B cell (primary cell): ENCODE measurements at regions not wholly inside any gene's neighbourhood (a gene's known extent, or its start where the extent isn't known, plus 50 kb on each side); places are given as distances from the start of the nearest gene placed in this dataset.

Experiments
- EZH2 ChIP-seq: IDR thresholded peaks from 2 replicates; pipeline ENCODE4 v1.6.1; 2012; ENCODE audit warnings: borderline replicate concordance, low read depth, mild to moderate bottlenecking, moderate library complexity, low read length; ENCODE audit not compliant: insufficient read depth, poor library complexity, severe bottlenecking
- TF ChIP-seq, protein P1 (sequence below): fragments of 200-600 bp; IDR thresholded peaks from one replicate; pipeline ENCODE4 v1.8.0; 2022; ENCODE audit warnings: antibody characterized with exemption, mild to moderate bottlenecking

GRCh38 chr6:163984124-163984936 lies 569.8 kb downstream of the QKI start:
- TF ChIP-seq, protein P1, sequence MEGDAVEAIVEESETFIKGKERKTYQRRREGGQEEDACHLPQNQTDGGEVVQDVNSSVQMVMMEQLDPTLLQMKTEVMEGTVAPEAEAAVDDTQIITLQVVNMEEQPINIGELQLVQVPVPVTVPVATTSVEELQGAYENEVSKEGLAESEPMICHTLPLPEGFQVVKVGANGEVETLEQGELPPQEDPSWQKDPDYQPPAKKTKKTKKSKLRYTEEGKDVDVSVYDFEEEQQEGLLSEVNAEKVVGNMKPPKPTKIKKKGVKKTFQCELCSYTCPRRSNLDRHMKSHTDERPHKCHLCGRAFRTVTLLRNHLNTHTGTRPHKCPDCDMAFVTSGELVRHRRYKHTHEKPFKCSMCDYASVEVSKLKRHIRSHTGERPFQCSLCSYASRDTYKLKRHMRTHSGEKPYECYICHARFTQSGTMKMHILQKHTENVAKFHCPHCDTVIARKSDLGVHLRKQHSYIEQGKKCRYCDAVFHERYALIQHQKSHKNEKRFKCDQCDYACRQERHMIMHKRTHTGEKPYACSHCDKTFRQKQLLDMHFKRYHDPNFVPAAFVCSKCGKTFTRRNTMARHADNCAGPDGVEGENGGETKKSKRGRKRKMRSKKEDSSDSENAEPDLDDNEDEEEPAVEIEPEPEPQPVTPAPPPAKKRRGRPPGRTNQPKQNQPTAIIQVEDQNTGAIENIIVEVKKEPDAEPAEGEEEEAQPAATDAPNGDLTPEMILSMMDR, result no peak
- TF ChIP-seq EZH2, result no peak
